ENCODE measurements at regions not wholly inside any gene's neighbourhood (a gene's known extent, or its start where the extent isn't known, plus 50 kb on each side); places are given as distances from the start of the nearest gene placed in this dataset.
A peak's percentile ranks its signal among the peaks of the same experiment; 100 is the strongest.

GRCh38 chr6:21807299-21808044 is 213.9 kb downstream of the SOX4 start:
- Histone ChIP-seq H2AK5ac (ENCODE audit: low read length, severe bottlenecking) (no peak overlapping the region), H2BK5ac (ENCODE audit: low read depth, low read length, poor library complexity, severe bottlenecking) (no peak overlapping the region)

GRCh38 chr6:21808045-21808470 is 214.5 kb downstream of the SOX4 start:
- no peak overlapping the region for H2AK5ac ChIP-seq (ENCODE audit: low read length, severe bottlenecking)
- H3K4me3 ChIP-seq (ENCODE audit: insufficient read depth in 1 of 2, low read depth in 1 of 2, low read length in 2 of 2), result peak overlapping the region in 1 of 2 experiments; percentile 58
- H2BK120ac ChIP-seq (ENCODE audit: low read depth, low read length), result no peak overlapping the region
- no peaks in the 10 kb centered on the region for H3K79me1 ChIP-seq (replicated peaks; ENCODE audit: low read length, poor library complexity, severe bottlenecking)
- no peaks in the 10 kb centered on the region for H3K36me3 ChIP-seq (ENCODE audit: control insufficient read depth in 1 of 2, insufficient read depth in 2 of 2, low read depth in 1 of 2, low read length in 2 of 2)
- no peaks in the 10 kb centered on the region for H3K9me3 ChIP-seq (ENCODE audit: control insufficient read depth, low read length)
- peaks cover 12% of the 10 kb centered on the region for H3K4me1 ChIP-seq (ENCODE audit: control insufficient read depth, insufficient read depth, low read depth, low read length)
- no peak overlapping the region for H2BK5ac ChIP-seq (ENCODE audit: low read depth, low read length, poor library complexity, severe bottlenecking)
- H4K91ac ChIP-seq (ENCODE audit: low read length), result peak overlapping the region; percentile 20
- peak overlapping the region; percentile 10 for H3K27ac ChIP-seq (ENCODE audit: low read length, poor library complexity, severe bottlenecking)
- H3K9ac ChIP-seq (ENCODE audit: low read length), result peak overlapping the region; percentile 25
- peak overlapping the region; percentile 2 for H3K4me2 ChIP-seq (ENCODE audit: low read length, poor library complexity, severe bottlenecking)
- H3K27me3 ChIP-seq (ENCODE audit: control insufficient read depth in 1 of 2, insufficient read depth in 1 of 2, low read length in 2 of 2), result no peaks in the 10 kb centered on the region
- peak overlapping the region in 1 of 2 experiments; percentile 26 for H3K14ac ChIP-seq (ENCODE audit: low read length in 2 of 2)
- H3K4ac ChIP-seq (ENCODE audit: low read depth in 1 of 2, low read length in 2 of 2), result peak overlapping the region in 1 of 2 experiments; percentile 56
- H4K8ac ChIP-seq (ENCODE audit: low read length), result peak overlapping the region; percentile 46
- H2BK15ac ChIP-seq (ENCODE audit: low read depth, poor library complexity, severe bottlenecking), result no peak overlapping the region
- H2BK12ac ChIP-seq (ENCODE audit: low read length in 2 of 2), result peak overlapping the region in 1 of 2 experiments; percentile 71
- peak; percentile 64 for DNase-seq
- H3K23ac ChIP-seq (ENCODE audit: low read length in 2 of 2), result no peak overlapping the region
- no peak overlapping the region for H2AFZ ChIP-seq (ENCODE audit: low read depth, low read length)
- peak overlapping the region in 1 of 2 experiments; percentile 74 for H3K18ac ChIP-seq (ENCODE audit: low read depth in 1 of 2, low read length in 2 of 2)
- WGBS, result 38% methylated on average over 3 of the region's 7 CpGs

More at GRCh38 chr6:21807299-21808044, 213.9 kb downstream of the SOX4 start:
- H3K18ac ChIP-seq (ENCODE audit: low read depth in 1 of 2, low read length in 2 of 2), result peak overlapping the region in 1 of 2 experiments; percentile 74
- H3K23ac ChIP-seq (ENCODE audit: low read length in 2 of 2), result no peak overlapping the region
- no peak overlapping the region for H4K91ac ChIP-seq (ENCODE audit: low read length)
- no peak overlapping the region for H2BK15ac ChIP-seq (ENCODE audit: low read depth, poor library complexity, severe bottlenecking)
- no peak for DNase-seq
- H2BK120ac ChIP-seq (ENCODE audit: low read depth, low read length), result no peak overlapping the region
- H3K4me2 ChIP-seq (ENCODE audit: low read length, poor library complexity, severe bottlenecking), result no peak overlapping the region
- H3K27ac ChIP-seq (ENCODE audit: low read length, poor library complexity, severe bottlenecking), result peak overlapping the region; percentile 10
- no peak overlapping the region for H3K14ac ChIP-seq (ENCODE audit: low read length in 2 of 2)
- H3K9me3 ChIP-seq (ENCODE audit: control insufficient read depth, low read length), result no peaks in the 10 kb centered on the region
- H4K8ac ChIP-seq (ENCODE audit: low read length), result peak overlapping the region; percentile 46
- H2BK12ac ChIP-seq (ENCODE audit: low read length in 2 of 2), result no peak overlapping the region
- H3K36me3 ChIP-seq (ENCODE audit: control insufficient read depth in 1 of 2, insufficient read depth in 2 of 2, low read depth in 1 of 2, low read length in 2 of 2), result no peaks in the 10 kb centered on the region
- H3K9ac ChIP-seq (ENCODE audit: low read length), result no peak overlapping the region
- no peaks in the 10 kb centered on the region for H3K79me1 ChIP-seq (replicated peaks; ENCODE audit: low read length, poor library complexity, severe bottlenecking)
- H2AFZ ChIP-seq (ENCODE audit: low read depth, low read length), result no peak overlapping the region
- H3K4me1 ChIP-seq (ENCODE audit: control insufficient read depth, insufficient read depth, low read depth, low read length), result peaks cover 12% of the 10 kb centered on the region
- no peak overlapping the region for H3K4me3 ChIP-seq (ENCODE audit: insufficient read depth in 1 of 2, low read depth in 1 of 2, low read length in 2 of 2)
- 100% methylated on average over 1 of the region's 2 CpGs for WGBS
- peak overlapping the region in 1 of 2 experiments; percentile 56 for H3K4ac ChIP-seq (ENCODE audit: low read depth in 1 of 2, low read length in 2 of 2)
- no peaks in the 10 kb centered on the region for H3K27me3 ChIP-seq (ENCODE audit: control insufficient read depth in 1 of 2, insufficient read depth in 1 of 2, low read length in 2 of 2)

- Histone ChIP-seq H3K18ac (ENCODE audit: low read depth in 1 of 2, low read length in 2 of 2) (peak overlapping the region in 1 of 2 experiments; percentile 13), H3K9me3 (ENCODE audit: control insufficient read depth, low read length) (no peaks in the 10 kb centered on the region), H3K23ac (ENCODE audit: low read length in 2 of 2) (no peak overlapping the region), H3K27ac (ENCODE audit: low read length, poor library complexity, severe bottlenecking) (peak overlapping the region; percentile 55), H2BK5ac (ENCODE audit: low read depth, low read length, poor library complexity, severe bottlenecking) (peak overlapping the region; percentile 47), H4K91ac (ENCODE audit: low read length) (no peak overlapping the region), H2AFZ (ENCODE audit: low read depth, low read length) (no peak overlapping the region), H3K4me2 (ENCODE audit: low read length, poor library complexity, severe bottlenecking) (peak overlapping the region; percentile 4), H3K4ac (ENCODE audit: low read depth in 1 of 2, low read length in 2 of 2) (no peak overlapping the region), H3K4me1 (ENCODE audit: control insufficient read depth, insufficient read depth, low read depth, low read length) (peaks cover 12% of the 10 kb centered on the region), H2BK15ac (ENCODE audit: low read depth, poor library complexity, severe bottlenecking) (no peak overlapping the region), H3K36me3 (ENCODE audit: control insufficient read depth in 1 of 2, insufficient read depth in 2 of 2, low read depth in 1 of 2, low read length in 2 of 2) (no peaks in the 10 kb centered on the region), H3K79me1 (replicated peaks; ENCODE audit: low read length, poor library complexity, severe bottlenecking) (no peaks in the 10 kb centered on the region), H3K27me3 (ENCODE audit: control insufficient read depth in 1 of 2, insufficient read depth in 1 of 2, low read length in 2 of 2) (no peaks in the 10 kb centered on the region), H3K14ac (ENCODE audit: low read length in 2 of 2) (no peak overlapping the region), H2AK5ac (ENCODE audit: low read length, severe bottlenecking) (no peak overlapping the region), H2BK12ac (ENCODE audit: low read length in 2 of 2) (peak overlapping the region in 1 of 2 experiments; percentile 15), H3K4me3 (ENCODE audit: insufficient read depth in 1 of 2, low read depth in 1 of 2, low read length in 2 of 2) (peak overlapping the region in 1 of 2 experiments; percentile 58), H2BK120ac (ENCODE audit: low read depth, low read length) (no peak overlapping the region), H3K9ac (ENCODE audit: low read length) (peak overlapping the region; percentile 25), H4K8ac (ENCODE audit: low read length) (no peak overlapping the region)
- 9% methylated on average over 16 of the region's 16 CpGs for WGBS
- peak; percentile 87 for DNase-seq
Observed at GRCh38 chr6:21808551-21809242, 215.1 kb downstream of the SOX4 start.

GRCh38 chr6:21811484-21811883 is 217.9 kb downstream of the SOX4 start:
- Histone ChIP-seq H2AK5ac (ENCODE audit: low read length, severe bottlenecking) (no peak overlapping the region), H3K79me1 (replicated peaks; ENCODE audit: low read length, poor library complexity, severe bottlenecking) (no peaks in the 10 kb centered on the region), H2BK5ac (ENCODE audit: low read depth, low read length, poor library complexity, severe bottlenecking) (no peak overlapping the region), H4K91ac (ENCODE audit: low read length) (no peak overlapping the region), H3K36me3 (ENCODE audit: control insufficient read depth in 1 of 2, insufficient read depth in 2 of 2, low read depth in 1 of 2, low read length in 2 of 2) (no peaks in the 10 kb centered on the region), H2BK15ac (ENCODE audit: low read depth, poor library complexity, severe bottlenecking) (no peak overlapping the region), H4K8ac (ENCODE audit: low read length) (no peak overlapping the region), H3K23ac (ENCODE audit: low read length in 2 of 2) (no peak overlapping the region), H3K4ac (ENCODE audit: low read depth in 1 of 2, low read length in 2 of 2) (no peak overlapping the region), H3K27me3 (ENCODE audit: control insufficient read depth in 1 of 2, insufficient read depth in 1 of 2, low read length in 2 of 2) (no peaks in the 10 kb centered on the region), H3K27ac (ENCODE audit: low read length, poor library complexity, severe bottlenecking) (no peak overlapping the region), H3K4me1 (ENCODE audit: control insufficient read depth, insufficient read depth, low read depth, low read length) (peaks cover 12% of the 10 kb centered on the region), H3K9me3 (ENCODE audit: control insufficient read depth, low read length) (no peaks in the 10 kb centered on the region), H3K18ac (ENCODE audit: low read depth in 1 of 2, low read length in 2 of 2) (no peak overlapping the region), H3K14ac (ENCODE audit: low read length in 2 of 2) (no peak overlapping the region), H2BK12ac (ENCODE audit: low read length in 2 of 2) (no peak overlapping the region), H2AFZ (ENCODE audit: low read depth, low read length) (no peak overlapping the region), H3K9ac (ENCODE audit: low read length) (no peak overlapping the region), H3K4me2 (ENCODE audit: low read length, poor library complexity, severe bottlenecking) (no peak overlapping the region), H3K4me3 (ENCODE audit: insufficient read depth in 1 of 2, low read depth in 1 of 2, low read length in 2 of 2) (no peak overlapping the region), H2BK120ac (ENCODE audit: low read depth, low read length) (no peak overlapping the region)
- WGBS, result 73% methylated on average over 4 of the region's 4 CpGs
- DNase-seq, result no peak

All from mesenchymal stem cell (in vitro differentiated cells and primary cell).